HG03457 (cell line): ENCODE measurements at regions not wholly inside any gene's neighbourhood (a gene's known extent, or its start where the extent isn't known, plus 50 kb on each side); places are given as distances from the start of the nearest gene placed in this dataset.

ENCODE experiments used
- ATAC-seq: cut with Tn5 transposase; IDR thresholded peaks from one replicate; pipeline ENCODE4 v1.9.1; 2021; ENCODE audit warnings: moderate number of reproducible peaks; ENCODE audit not compliant: unreplicated experiment

- ATAC-seq: no peak
Measured at GRCh38 chr3:24905266-24905665, 410.6 kb upstream of the THRB start.

- ATAC-seq: no peak
Measured at GRCh38 chr3:24907106-24907505, 412.5 kb upstream of the THRB start.

- ATAC-seq: no peak
Measured at GRCh38 chr3:24911076-24911475, 416.4 kb upstream of the THRB start.

- no peak for ATAC-seq
Measured at GRCh38 chr3:24915639-24916038, 421.0 kb upstream of the THRB start.

GRCh38 chr3:24917908-24918307 lies 423.3 kb upstream of the THRB start:
- ATAC-seq: no peak

GRCh38 chr3:24923570-24923969 lies 428.9 kb upstream of the THRB start:
- ATAC-seq: no peak

- no peak for ATAC-seq
Measured at GRCh38 chr3:24929521-24929920, 434.9 kb upstream of the THRB start.

- no peak for ATAC-seq
Measured at GRCh38 chr3:24933401-24933800, 438.8 kb upstream of the THRB start.

- ATAC-seq: no peak
Measured at GRCh38 chr3:24936574-24936973, 441.9 kb upstream of the THRB start.

- ATAC-seq: no peak
Measured at GRCh38 chr3:24937228-24937627, 442.6 kb upstream of the THRB start.

- no peak for ATAC-seq
Measured at GRCh38 chr3:24937780-24938179, 443.1 kb upstream of the THRB start.

GRCh38 chr3:24943961-24944360 lies 449.3 kb upstream of the THRB start:
- ATAC-seq: no peak

GRCh38 chr3:24944805-24945520 lies 450.3 kb upstream of the THRB start:
- ATAC-seq: no peak

GRCh38 chr3:24945563-24945962 lies 450.9 kb upstream of the THRB start:
- ATAC-seq: no peak

GRCh38 chr3:24947103-24947502 lies 452.5 kb upstream of the THRB start:
- ATAC-seq: no peak

- ATAC-seq: no peak
Measured at GRCh38 chr3:24951180-24951579, 456.5 kb upstream of the THRB start.

GRCh38 chr3:24952388-24952787 lies 457.7 kb upstream of the THRB start:
- no peak for ATAC-seq

GRCh38 chr3:24953060-24953771 lies 458.6 kb upstream of the THRB start:
- no peak for ATAC-seq

GRCh38 chr3:24956613-24957012 lies 462.0 kb upstream of the THRB start:
- ATAC-seq: no peak

- ATAC-seq: no peak
Measured at GRCh38 chr3:24958271-24958670, 463.6 kb upstream of the THRB start.

- ATAC-seq: no peak
Measured at GRCh38 chr3:24958910-24959447, 464.3 kb upstream of the THRB start.
